NB4 (cell line): ENCODE measurements at regions not wholly inside any gene's neighbourhood (a gene's known extent, or its start where the extent isn't known, plus 50 kb on each side); places are given as distances from the start of the nearest gene placed in this dataset.

ENCODE experiments used
- DNase-seq: peaks from one replicate; pipeline ENCODE4 v3.0.0; 2010; ENCODE audit warnings: low read depth
- H3K4me3 ChIP-seq: one replicate; pipeline ENCODE4 v1.5.1; 2011; ENCODE audit warnings: mild to moderate bottlenecking, low read depth, low read length, moderate library complexity
- CTCF ChIP-seq: IDR thresholded peaks from one replicate; pipeline ENCODE4 v1.5.1; 2012; ENCODE audit warnings: low read depth, low read length
- MAX ChIP-seq: IDR thresholded peaks from 2 replicates; pipeline ENCODE4 v1.6.1; 2011; ENCODE audit warnings: low read depth, low read length
- MYC ChIP-seq: IDR thresholded peaks from 2 replicates; pipeline ENCODE4 v1.6.1; 2011; ENCODE audit warnings: low read depth, low read length
- POLR2A ChIP-seq: IDR thresholded peaks from 2 replicates; pipeline ENCODE4 v1.6.1; 2011; ENCODE audit warnings: mild to moderate bottlenecking; ENCODE audit not compliant: insufficient read length; ENCODE audit errors: extremely low read depth

GRCh38 chr11:81839976-81840375, 893.7 kb downstream of the FAM181B start:
- TF ChIP-seq CTCF (no peak), POLR2A (no peak), MYC (no peak), MAX (no peak)
- DNase-seq: no peak
- H3K4me3 ChIP-seq: no peak overlapping the region

- H3K4me3 ChIP-seq: no peak overlapping the region
- no peak for TF ChIP-seq POLR2A
- no peak for TF ChIP-seq MYC
- TF ChIP-seq CTCF: no peak
- TF ChIP-seq MAX: no peak
- no peak for DNase-seq
These were observed 894.6 kb downstream of the FAM181B start for GRCh38 chr11:81839016-81839415.

GRCh38 chr11:81829976-81830375, 903.7 kb downstream of the FAM181B start:
- DNase-seq: no peak
- no peak overlapping the region for H3K4me3 ChIP-seq
- TF ChIP-seq MAX (no peak), MYC (no peak), POLR2A (no peak), CTCF (no peak)

- no peak for DNase-seq
- no peak for TF ChIP-seq POLR2A
- TF ChIP-seq CTCF: no peak
- no peak for TF ChIP-seq MAX
- no peak for TF ChIP-seq MYC
These were observed 908.3 kb downstream of the FAM181B start for GRCh38 chr11:81825346-81825745.

GRCh38 chr11:81819462-81819861, 914.2 kb downstream of the FAM181B start:
- H3K4me3 ChIP-seq: no peak overlapping the region
- TF ChIP-seq POLR2A: no peak
- no peak for TF ChIP-seq CTCF
- TF ChIP-seq MYC: no peak
- TF ChIP-seq MAX: no peak
- no peak for DNase-seq

More at GRCh38 chr11:81825346-81825745, 908.3 kb downstream of the FAM181B start:
- H3K4me3 ChIP-seq: no peak overlapping the region

GRCh38 chr11:81804858-81805257, 928.8 kb downstream of the FAM181B start:
- H3K4me3 ChIP-seq: no peak overlapping the region
- no peak for DNase-seq
- TF ChIP-seq POLR2A (no peak), MYC (no peak), CTCF (no peak), MAX (no peak)
